Panc1 (cell line): ENCODE measurements at regions not wholly inside any gene's neighbourhood (a gene's known extent, or its start where the extent isn't known, plus 50 kb on each side); places are given as distances from the start of the nearest gene placed in this dataset.

Experiments
- ATAC-seq: fragments of 200-7000 bp; cut with Tn5 transposase; 2 replicates; pipeline ENCODE4 v1.9.1; 2020; ENCODE audit warnings: mild to moderate bottlenecking, moderate library complexity
- BruUV-seq: library from RNA; stranded (reverse); fragments of 400-500 nt; replicated peaks from 2 replicates; lab custom pipeline; 2021; lab: Mats Ljungman, UMichigan
- CTCF ChIA-PET: fragments of 300-600 bp; sonication (Branson Sonifier 250); formaldehyde crosslinking; loops from one replicate; lab custom pipeline; 2022; ENCODE audit warnings: antibody characterized with exemption; lab: Charles Lee
- POLR2A ChIA-PET: fragments of 300-600 bp; sonication (Branson Sonifier 250); formaldehyde crosslinking; loops from one replicate; lab custom pipeline; 2022; ENCODE audit warnings: antibody characterized with exemption; lab: Charles Lee
- DNase-seq: peaks from one replicate; pipeline ENCODE4 v3.0.0-alpha.2; 2010; ENCODE audit warnings: low read depth, low spot score
- H3K27ac ChIP-seq: 2 replicates; pipeline ENCODE4 v1.5.1; 2011; ENCODE audit warnings: mild to moderate bottlenecking, low read length, inconsistent platforms
- H3K27me3 ChIP-seq: fragments of 200-500 bp; sonication (Bioruptor generic); 2 replicates; pipeline ENCODE4 v1.6.0; 2014; ENCODE audit warnings: low read length, inconsistent platforms; ENCODE audit not compliant: control insufficient read depth, insufficient read depth
- H3K36me3 ChIP-seq: fragments of 200-500 bp; sonication (Bioruptor generic); 2 replicates; pipeline ENCODE4 v1.5.1; 2014; ENCODE audit warnings: inconsistent platforms, mild to moderate bottlenecking, low read length, moderate library complexity; ENCODE audit not compliant: control insufficient read depth, insufficient read depth
- H3K4me1 ChIP-seq: 2 replicates; pipeline ENCODE4 v1.5.1; 2011; ENCODE audit warnings: inconsistent platforms, mild to moderate bottlenecking, low read length, moderate library complexity; ENCODE audit not compliant: control insufficient read depth, insufficient read depth
- H3K4me3 ChIP-seq, 2 experiments: 2 replicates each; pipeline ENCODE4 v1.5.1; 2011 to 2012; ENCODE audit warnings: low read depth in 2 of 2, low read length in 2 of 2, mild to moderate bottlenecking in 2 of 2, inconsistent platforms in 1 of 2, moderate library complexity in 1 of 2
- H3K9me3 ChIP-seq: fragments of 200-500 bp; sonication (Bioruptor generic); 2 replicates; pipeline ENCODE4 v1.5.1; 2014; ENCODE audit warnings: low read depth, mild to moderate bottlenecking, inconsistent platforms, low read length, moderate library complexity; ENCODE audit not compliant: control insufficient read depth, insufficient read depth
- CTCF ChIP-seq: fragments of 450-650 bp; IDR thresholded peaks from 2 replicates; pipeline ENCODE4 v1.5.1; 2017; ENCODE audit warnings: mild to moderate bottlenecking
- POLR2AphosphoS5 ChIP-seq: IDR thresholded peaks from 2 replicates; pipeline ENCODE4 v1.6.1; 2012; ENCODE audit warnings: mild to moderate bottlenecking, low read depth, low read length, moderate library complexity
- REST ChIP-seq, 2 experiments: IDR thresholded peaks; 2 replicates each; pipeline ENCODE4 v1.6.1; 2011 to 2012; ENCODE audit warnings: low read depth in 2 of 2, control low read depth in 1 of 2, low read length in 1 of 2, mild to moderate bottlenecking in 1 of 2, moderate library complexity in 1 of 2; ENCODE audit not compliant: insufficient read depth in 1 of 2
- SIN3A ChIP-seq: IDR thresholded peaks from 2 replicates; pipeline ENCODE4 v1.6.1; 2012; ENCODE audit warnings: low read depth, mild to moderate bottlenecking, low read length, moderate library complexity, borderline replicate concordance; ENCODE audit not compliant: insufficient read depth
- TCF7L2 ChIP-seq: IDR thresholded peaks from 2 replicates; pipeline ENCODE4 v1.6.1; 2011; ENCODE audit warnings: mild to moderate bottlenecking, low read depth, low read length, inconsistent platforms
- in situ Hi-C: cut with HindIII; loops from 2 replicates; pipeline ENCODE4 v1.10.0; 2016; ENCODE audit warnings: low sequenced_read_pairs, low pct_unique_long_range_greater_than_20kb
- intact Hi-C: fragments of 100-400 bp; cut with micrococcal nuclease; formaldehyde crosslinking; loops from one replicate; pipeline ENCODE4 v1.10.0; 2022; ENCODE audit not compliant: unreplicated experiment

GRCh38 chr21:14846621-14847020 is 218.2 kb downstream of the NRIP1 start:
- H3K27me3 ChIP-seq: no peaks in the 10 kb centered on the region
- no peaks in the 10 kb centered on the region for H3K9me3 ChIP-seq
- CTCF ChIA-PET: no interaction called here
- in situ Hi-C loops (no loop called here), intact Hi-C loops (no loop called here)
- POLR2A ChIA-PET: no interaction called here
- H3K4me3 ChIP-seq: no peak overlapping the region
- H3K27ac ChIP-seq: no peak overlapping the region
- ATAC-seq: no peak
- BruUV-seq: no TSS peak
- H3K36me3 ChIP-seq: no peaks in the 10 kb centered on the region
- H3K4me1 ChIP-seq: no peaks in the 10 kb centered on the region
- DNase-seq: no peak
- no peak for TF ChIP-seq TCF7L2
- no peak for TF ChIP-seq CTCF
- no peak for TF ChIP-seq POLR2AphosphoS5
- no peak for TF ChIP-seq SIN3A
- TF ChIP-seq REST (IDR thresholded peaks at IDR 0.05; ENCODE audit: insufficient read depth in 1 of 2, low read depth in 2 of 2, low read length in 1 of 2): no peak

- TF ChIP-seq TCF7L2: no peak
- no peak for TF ChIP-seq POLR2AphosphoS5
- no peak for TF ChIP-seq CTCF
- TF ChIP-seq SIN3A: no peak
- no peak for TF ChIP-seq REST (IDR thresholded peaks at IDR 0.05; ENCODE audit: insufficient read depth in 1 of 2, low read depth in 2 of 2, low read length in 1 of 2)
These were observed 220.8 kb downstream of the NRIP1 start for GRCh38 chr21:14844001-14844400.

More at GRCh38 chr21:14844001-14844400, 220.8 kb downstream of the NRIP1 start:
- H3K36me3 ChIP-seq: no peaks in the 10 kb centered on the region
- POLR2A ChIA-PET: no interaction called here
- H3K27me3 ChIP-seq: no peaks in the 10 kb centered on the region
- DNase-seq (no peak), ATAC-seq (no peak)
- no peak overlapping the region for H3K27ac ChIP-seq
- intact Hi-C loops: no loop called here
- in situ Hi-C loops: no loop called here
- H3K4me1 ChIP-seq: no peaks in the 10 kb centered on the region
- no peaks in the 10 kb centered on the region for H3K9me3 ChIP-seq
- CTCF ChIA-PET: no interaction called here
- no peak overlapping the region for H3K4me3 ChIP-seq
- BruUV-seq: no TSS peak
